NCI-H345 (cell line): ENCODE measurements at regions not wholly inside any gene's neighbourhood (a gene's known extent, or its start where the extent isn't known, plus 50 kb on each side); places are given as distances from the start of the nearest gene placed in this dataset.

Experiments used
- DNase-seq: peaks from one replicate; lab custom pipeline; 2025; lab: John Stamatoyannopoulos, UW

DNA sequence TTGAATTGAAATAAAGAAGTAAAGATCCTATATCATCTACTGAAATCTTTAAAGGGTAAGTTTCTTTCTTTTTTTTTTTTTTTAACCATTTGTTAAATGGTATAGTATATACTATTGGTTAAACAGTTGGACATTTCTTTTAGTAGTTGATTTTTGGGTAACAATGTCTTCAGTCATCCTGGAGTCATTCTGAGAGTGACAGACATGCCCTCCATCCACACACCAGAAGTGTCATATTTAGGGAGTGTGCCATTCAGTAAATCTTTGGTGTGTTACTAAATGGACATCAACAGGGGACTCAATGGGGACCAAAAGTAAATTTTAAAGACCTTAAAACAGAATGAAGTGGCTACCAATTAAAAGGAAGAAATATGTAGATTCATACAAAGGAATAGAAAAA is 50.8 kb upstream of the SLC39A10 start:
- DNase-seq = no peak

DNA sequence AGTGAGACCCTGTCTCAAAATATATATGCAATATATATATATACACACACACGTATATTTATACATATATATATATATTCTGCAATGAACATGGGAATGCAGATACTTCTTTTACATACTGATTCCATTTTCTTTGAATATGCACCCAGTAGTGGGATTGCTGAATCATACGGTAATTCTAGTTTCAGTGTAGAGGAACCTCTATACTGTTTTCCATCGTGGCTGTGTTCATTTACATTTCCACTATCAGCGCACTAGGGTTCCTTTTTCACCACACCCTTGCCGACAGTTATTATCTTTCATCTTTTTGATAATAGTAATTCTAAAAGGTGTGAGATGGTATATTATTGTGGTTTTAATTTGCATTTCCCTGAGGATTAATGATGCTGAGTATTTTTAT is 52.3 kb upstream of the SLC39A10 start:
- DNase-seq = no peak

DNA sequence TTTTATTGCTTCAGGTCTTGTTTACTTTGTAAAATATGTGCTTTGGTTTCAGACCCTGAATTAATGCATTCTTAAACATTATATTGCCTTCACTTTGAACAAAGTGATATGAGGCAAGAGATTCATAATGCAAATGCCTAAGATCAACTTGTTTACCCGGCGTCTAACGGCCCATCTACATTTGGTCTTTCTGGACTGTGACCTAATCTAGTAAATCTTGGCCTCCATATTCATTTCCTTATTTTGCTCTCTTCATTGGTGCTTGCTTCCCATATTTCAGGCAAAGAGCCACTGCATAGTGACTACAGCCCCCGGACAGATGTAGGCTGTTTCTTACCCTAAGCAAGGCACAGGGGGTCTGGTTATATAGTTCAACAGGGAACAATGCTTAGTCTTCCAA is 53.0 kb upstream of the SLC39A10 start:
- no peak for DNase-seq

DNA sequence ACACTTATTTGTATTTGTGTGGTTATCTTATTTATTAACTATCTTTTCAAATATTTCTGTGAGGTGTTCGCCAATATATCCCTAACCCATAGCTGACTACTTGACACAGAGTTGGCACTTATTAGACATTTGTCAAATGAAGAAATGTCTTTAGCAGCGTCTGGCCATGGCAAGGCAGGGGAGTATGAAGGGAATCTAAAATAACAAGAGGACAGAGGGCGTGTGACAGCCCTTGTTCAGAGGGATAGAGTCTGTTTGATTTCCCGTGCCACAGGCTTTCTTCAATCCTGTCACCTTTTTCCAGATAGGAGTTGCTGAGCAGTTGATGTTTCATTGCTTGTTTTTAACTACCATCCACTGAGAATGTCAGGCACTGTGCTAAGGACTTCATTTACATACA is 53.6 kb upstream of the SLC39A10 start:
- DNase-seq = no peak

DNA sequence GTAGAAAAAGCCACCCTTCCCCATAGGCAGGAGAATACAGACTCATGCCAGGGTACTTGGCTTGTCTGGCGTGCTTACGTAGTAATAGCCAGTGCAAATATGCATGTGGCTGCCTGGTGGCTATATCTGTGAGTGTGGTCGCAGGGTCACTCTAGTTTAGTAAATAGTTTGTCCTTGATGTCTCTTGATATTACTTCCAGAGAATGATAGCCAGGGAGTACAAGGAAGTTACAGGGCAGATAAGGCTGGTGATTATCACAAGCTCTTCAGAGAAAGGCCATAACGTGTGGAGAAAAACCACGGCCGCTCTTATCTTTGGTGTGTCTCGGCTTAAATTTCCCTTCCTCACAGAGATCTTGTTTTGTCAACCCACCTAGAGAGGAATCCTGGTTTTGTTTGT is 54.3 kb upstream of the SLC39A10 start:
- DNase-seq = no peak

DNA sequence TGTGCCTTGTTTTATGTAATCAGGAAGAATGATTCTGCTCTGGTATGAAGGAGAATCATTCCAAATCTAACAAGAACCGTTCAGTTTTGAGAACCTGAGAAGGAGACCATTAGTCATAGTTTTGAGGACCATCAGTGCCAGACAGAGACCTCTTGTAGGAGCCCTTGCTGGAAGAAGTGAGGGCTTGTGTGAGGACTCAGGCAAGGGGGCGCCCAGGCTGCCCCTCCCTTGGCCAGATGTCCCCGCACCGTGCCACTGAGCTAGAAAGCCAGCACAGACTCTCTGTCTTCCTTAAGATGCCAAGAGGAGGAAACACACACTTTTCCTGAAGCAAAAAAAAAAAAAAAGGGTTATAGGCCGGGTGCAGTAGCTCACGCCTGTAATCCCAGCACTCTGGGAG is 55.7 kb upstream of the SLC39A10 start:
- no peak for DNase-seq

DNA sequence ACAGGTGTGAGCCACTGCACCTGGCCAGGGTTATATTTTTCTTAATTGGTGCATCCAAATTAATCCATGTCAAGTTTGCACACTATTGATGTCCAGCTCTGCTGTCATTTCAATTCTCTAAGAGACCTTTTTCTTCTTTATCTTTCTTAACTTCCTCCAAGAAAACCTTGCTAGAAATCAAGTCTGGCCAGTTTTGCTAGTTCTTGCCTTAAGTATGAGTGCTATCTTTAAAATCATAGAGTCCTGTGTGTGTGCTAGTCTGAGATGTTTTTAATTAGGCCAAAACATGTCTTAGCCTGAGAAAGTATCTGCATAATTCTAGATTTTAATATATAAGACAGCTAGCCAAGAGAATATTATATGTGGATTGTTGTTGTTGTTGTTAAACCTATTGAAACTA is 56.2 kb upstream of the SLC39A10 start:
- no peak for DNase-seq

DNA sequence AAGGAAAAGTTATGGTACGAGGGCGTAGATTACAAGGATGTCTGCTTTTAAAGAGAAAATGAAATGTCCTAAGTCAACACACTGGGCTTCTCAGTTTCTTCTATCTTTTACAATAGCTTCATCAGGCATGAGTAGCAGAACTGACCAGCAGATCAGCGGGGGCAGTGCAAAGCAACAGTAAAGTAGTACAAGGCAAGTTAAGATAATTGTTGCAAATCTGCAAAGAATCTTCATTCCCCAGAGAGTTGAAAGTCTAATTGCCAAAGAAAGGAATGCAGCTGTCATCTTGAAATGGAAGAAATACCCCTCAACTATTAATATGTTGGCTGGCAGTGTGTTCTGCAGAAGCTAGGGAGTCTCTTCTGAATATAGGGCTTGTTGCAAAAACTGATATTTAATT is 60.2 kb upstream of the SLC39A10 start:
- DNase-seq = no peak

DNA sequence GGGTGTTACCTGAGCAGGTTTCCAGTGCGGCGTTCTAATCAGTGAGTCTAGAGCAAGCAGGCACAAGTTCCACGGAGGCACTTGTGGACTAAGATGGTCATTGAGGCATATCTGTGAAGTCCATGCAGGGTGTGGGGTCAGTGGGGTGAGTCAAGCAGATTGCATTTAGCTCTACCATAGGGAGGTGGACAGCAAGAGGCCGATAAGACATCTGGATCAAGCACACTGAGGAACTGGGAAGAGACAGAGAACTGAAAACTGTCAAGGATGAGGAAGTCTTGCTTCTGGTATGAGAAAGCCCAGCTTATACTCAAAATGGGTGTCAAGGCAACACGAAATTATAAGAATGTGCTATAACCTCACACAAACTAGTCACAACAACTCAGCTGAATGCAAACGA is 61.2 kb upstream of the SLC39A10 start:
- no peak for DNase-seq

DNA sequence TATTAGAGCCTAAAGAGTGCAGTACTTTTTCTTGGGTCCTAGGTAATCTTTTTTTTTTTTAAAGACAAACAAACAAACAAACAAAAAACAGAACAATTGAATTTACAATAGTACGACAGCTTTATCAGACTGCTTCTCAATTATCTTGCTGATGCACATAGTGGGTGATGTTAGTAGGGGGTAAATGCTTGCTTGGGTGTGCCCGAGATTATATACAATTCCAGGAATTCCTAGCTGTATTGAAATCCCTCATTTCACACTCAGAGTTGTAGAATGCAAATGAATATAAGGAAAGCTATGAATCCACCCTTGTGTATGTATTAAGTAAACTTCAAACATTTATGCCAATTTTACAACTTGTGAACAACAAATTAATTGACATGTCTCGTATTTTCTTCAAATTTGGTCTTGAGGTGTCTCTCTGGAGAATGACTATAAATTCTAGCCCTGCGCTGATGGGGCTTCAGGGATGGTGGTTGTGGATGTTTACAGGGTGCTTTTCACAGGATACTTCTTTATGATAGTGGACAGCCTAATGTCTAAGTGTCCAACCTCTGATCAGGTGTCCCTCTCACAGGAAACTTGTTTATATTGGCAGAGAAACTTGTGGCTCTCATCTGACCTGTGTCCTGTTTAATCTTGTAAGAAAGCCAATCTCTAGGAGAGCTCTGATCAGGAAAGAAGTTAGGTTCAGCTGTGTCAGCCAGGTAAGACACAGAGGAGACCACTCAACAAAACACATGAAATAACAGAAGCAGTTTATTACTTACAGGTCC is 61.9 kb upstream of the SLC39A10 start:
- no peak for DNase-seq

DNA sequence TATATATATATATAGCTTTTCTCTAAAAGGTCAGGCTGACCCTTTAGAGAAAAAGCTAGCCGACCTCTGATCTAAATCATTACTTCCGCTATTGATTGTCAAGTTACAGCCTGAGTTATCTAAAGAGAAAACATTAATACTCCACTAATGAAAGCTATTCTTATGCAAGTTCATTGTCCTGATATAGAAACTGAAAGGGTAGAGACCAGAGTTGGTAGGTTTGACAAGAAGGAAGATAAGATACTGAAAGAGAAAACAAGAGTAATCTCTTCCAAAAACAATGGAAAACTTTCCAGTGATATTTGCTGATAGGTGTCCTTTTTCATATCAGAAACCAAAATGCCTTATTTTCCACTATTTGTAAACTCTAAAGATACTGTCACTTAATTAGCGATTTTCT is 62.8 kb upstream of the SLC39A10 start:
- no peak for DNase-seq

DNA sequence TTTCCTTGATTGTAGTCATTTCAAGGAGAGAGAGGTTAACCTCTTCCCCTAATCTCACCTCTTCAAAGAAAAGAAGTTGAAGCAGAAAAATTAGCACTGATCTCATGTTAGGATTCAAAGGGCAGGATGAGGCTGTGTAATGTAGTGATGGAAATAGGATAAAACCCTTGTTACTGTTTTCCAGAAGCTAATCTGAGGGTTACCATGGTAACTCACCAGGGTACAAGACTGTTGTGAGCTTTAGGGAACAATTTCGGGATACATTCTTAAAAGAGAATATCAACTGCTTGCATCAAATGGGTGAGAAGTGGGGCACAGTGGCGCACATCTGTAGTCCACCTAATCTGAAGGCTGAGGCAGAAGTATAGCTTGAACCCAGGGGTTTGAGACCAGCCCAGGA is 64.9 kb upstream of the SLC39A10 start:
- no peak for DNase-seq

DNA sequence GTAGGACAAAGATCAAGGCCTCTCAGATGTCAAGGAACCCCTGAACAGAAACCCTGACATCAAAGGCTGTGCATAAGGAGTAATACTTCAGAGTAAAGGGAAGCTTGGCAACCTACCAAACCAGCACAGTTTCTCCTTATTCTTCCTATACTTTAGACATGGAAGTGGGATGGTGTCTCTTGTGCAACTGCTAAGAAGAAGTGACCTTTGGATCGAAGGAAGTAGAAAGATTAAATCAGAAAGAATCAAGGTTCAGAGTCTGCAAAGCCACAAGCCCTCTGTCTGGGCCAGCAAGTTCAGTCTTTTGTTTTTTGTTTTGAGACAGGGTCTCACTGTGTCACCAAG is 66.2 kb upstream of the SLC39A10 start:
- DNase-seq = no peak

DNA sequence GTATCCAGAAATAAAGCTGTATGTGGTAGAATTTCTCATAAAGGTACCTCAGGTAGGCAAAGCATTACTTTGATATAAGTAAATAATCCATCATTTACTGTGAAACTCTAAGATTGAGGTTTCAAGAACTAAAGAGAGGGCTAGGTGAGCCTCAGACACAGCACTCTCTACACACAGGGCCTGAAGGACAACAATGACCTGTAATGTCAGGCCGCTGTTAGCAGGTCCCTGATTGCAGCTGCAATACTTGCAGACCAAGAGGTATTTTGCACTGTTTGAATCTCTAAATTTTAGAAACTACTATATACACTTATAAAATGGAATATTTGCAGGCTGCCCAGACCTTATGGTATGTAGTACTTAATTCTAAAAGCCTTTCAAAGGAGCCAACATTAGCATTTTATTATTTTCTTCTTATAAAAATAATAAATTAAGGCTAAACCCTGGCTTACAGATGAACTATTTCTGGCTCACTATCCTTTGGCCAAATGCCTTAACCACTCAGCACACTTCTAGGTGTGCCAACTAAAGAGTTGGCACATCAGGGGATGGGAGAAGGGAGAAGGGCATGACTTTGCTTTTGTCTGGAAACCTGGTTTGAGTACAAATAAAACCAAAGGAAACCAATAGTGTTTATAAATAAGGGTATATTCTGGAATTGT is 66.7 kb upstream of the SLC39A10 start:
- no peak for DNase-seq

DNA sequence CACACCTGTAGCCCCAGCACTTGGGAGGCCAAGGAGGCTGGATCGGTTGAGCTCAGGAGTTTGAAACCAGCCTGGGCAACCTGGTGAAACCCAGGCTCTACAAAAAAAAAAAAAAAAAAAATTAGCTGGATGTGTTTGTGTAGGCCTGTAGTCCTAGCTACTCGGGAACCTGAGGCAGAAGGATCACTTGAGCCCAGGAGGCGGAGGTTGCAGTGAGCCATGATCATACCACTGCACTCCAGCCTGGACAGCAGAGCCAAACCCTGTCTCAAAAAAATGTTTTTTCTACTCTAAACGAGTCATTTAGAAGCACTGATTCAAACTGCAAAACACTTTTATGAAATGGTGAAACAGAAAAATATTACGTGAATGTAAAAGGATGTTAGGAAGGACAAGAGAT is 69.1 kb upstream of the SLC39A10 start:
- no peak for DNase-seq

DNA sequence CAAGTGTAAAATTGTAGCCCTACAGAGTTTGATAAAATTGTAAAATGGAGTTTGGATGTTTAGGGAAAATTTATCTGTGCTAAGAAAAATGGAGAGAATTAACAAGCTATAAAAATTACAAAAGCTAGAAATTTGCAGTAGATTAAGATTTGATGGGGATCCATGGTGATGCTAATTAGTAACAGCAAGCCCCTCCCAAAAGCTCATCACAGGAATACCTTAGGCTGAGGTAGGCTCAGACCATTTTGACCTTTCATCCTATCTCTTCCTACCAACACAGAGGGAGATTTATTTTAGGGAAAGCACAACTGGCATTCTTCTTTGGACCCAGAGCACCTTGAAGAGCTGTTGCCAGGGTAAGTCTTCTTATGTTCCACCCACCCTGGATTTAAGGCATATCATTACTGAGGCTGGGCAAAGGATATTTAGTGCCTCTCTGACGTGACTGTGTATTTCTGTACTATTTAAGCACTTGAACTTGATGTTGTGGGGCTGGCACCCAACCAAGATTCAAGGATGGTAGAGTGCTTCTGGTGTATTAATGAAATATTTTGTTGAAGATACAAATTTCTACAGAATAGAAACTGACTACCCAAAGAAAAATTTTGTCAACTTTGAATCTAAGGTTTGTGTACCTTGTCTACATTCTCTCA is 70.8 kb upstream of the SLC39A10 start:
- no peak for DNase-seq

DNA sequence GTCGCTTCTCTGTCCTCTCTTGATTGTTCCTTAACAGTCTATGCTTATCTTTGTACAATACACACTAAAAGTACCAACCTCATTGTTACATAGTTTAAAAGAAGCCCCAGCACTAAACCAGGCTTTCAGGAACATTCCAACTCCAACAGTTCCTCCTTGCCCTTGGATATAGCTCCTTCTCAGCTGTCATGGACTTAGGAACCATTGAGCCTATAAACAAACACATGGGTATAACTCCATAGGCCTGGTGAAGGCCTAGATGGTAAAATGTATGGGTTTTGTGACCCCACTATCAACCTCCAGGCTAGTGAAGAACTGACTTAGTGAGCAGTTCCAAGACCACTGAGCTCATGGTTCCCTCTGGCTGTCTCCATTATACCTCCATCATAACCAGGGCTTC is 74.8 kb upstream of the SLC39A10 start:
- no peak for DNase-seq

DNA sequence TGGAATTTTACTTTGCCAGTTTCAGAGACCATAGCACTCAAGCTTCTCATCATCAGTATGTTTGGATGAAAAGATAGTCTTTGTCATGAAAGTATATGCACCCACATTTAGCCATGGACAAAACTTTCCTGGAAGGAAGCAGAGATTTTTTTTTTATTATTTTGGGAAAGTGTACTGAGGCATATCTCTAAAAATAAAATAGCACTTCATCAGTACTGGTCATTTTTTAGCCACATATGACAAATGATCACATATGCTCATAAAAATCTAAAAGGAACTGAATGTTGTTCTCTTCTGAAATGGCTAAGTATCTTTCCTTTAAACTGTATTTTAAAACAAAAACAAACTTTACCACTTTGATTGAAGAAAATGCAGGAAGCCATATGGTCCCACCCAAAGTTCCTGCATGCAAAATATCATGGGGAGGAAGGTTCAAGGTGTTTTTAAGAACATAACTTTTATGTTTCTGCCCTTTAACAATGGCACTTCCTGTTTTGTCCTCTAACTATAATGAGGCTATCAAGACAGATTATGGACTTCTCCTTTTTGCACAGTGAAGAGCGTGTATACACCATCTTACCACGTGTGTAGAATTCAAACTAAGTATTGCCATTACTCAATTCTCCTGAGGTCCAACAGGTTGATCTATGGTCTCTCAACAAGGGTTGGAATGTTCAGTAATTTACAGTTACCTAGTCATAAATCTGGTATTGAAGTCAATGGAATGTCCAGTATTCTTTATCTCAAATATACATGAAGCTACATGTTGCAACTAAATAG is 77.1 kb upstream of the SLC39A10 start:
- DNase-seq = no peak

DNA sequence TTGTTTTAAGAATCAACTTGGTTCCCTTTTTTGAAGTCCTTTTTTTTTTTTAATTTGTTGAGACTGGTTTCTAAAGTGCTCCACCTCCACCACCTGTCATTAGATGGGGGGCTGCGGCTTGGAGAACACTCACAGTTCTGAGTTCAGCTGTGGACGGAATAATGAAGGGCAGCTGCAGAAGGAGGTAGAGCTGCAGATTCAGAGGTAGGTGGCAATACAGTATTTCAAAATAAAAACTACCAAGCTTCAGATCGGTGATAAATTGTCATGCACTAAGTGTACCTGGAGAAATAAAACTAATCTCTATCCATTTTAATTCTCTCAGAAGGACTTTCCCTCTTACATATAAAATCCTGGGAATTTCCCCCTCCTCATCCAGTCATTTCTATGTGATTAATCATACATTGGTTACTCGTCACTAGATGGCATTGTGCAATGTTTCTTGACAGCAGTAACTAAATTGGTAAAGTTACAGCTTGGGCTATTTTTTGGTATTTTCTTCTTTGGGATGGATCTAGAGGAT is 81.1 kb upstream of the SLC39A10 start:
- DNase-seq = peak; percentile 3

DNA sequence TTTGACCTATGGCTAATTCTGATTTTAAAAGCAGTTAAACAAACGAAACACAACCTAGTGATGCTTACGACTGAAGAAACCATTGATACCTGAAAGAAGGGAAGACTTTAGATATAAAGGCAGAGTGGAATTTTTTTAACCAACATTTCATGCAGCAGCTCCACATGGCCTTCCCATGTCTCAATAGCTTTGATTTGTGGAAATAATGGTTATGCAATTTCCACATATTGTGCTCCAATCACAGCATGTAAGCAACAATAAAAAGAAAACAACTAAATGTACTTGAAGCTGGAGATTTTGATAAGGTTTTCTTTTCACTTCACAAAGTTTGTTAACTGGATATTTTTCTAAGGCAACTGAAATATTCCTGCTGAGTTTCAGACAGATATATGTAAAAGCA is 82.0 kb upstream of the SLC39A10 start:
- DNase-seq = no peak

DNA sequence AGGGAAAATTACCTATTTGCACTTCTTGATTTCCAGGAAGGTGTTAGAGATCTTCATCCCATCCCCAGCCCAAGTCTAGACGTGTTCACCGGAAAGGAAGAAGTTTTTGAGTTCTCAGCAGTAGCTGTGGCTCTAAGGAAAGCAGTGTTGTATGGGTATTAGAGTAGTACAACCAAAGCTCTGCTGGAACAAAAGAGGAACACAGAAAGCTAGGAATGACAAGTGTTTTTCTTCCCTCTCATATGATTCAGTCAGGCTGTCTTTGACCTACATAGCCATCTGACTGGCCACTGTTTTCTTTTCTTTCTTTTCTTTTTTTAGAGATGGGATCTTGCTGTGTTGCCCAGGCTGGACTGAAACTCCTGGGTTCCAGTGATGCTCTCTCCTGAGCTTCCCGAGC is 82.7 kb upstream of the SLC39A10 start:
- no peak for DNase-seq

DNA sequence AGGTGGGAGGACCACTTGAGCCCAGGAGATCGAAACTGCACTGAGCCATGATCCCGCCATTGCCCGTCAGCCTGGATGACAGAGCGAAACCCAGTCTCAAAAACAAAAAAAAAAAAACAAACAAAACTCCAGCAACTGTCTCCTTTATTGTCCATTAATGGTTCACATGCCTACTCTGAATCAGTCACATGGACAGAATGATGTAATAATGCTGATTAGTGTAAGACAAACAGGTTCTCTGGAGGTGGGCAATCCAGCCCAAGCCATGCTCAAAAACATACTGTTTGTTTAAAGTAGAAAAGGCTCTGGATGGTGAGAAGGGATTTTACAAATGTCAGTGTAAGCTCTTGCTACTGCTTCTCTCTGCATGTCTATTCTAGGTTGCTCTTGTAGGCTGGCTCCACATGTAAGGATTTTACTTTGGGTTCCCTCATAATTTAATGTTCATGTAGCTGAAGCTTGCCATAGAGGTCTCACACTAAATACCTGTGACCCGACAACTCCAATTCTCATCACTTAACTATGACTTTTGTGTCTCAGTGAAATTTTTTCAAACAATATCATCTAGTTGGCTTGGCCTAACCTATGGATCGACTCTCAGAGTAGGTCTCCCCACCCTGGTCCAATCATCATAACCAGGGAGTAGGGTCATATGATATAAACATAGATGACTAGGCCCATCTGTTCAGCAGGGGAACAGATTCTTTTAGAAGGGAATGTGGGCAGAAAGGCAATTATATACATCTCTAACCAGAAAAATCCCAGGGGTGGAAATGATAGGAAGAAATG is 83.9 kb upstream of the SLC39A10 start:
- DNase-seq = no peak
